Activated CD8-positive, alpha-beta T cell treated with anti-CD3 and anti-CD28 coated beads for 36 hours (primary cell): ENCODE measurements at regions not wholly inside any gene's neighbourhood (a gene's known extent, or its start where the extent isn't known, plus 50 kb on each side); places are given as distances from the start of the nearest gene placed in this dataset.

ENCODE experiments used
- ATAC-seq: fragments of 200-7000 bp; cut with Tn5 transposase; one replicate; pipeline ENCODE4 v1.10.0; 2021; ENCODE audit warnings: mild to moderate bottlenecking, moderate library complexity
- CTCF ChIA-PET: fragments of 350-600 bp; sonication (Branson Sonifier 250); formaldehyde crosslinking; loops from one replicate; lab custom pipeline; 2021; ENCODE audit warnings: antibody characterized with exemption; lab: Charles Lee
- POLR2A ChIA-PET: fragments of 350-600 bp; sonication (Branson Sonifier 250); formaldehyde crosslinking; loops from one replicate; lab custom pipeline; 2021; ENCODE audit warnings: antibody characterized with exemption; lab: Charles Lee
- DNase-seq: peaks from one replicate; pipeline ENCODE4 v3.0.0-alpha.2; 2020
- H3K27ac Mint-ChIP-seq: one replicate; pipeline ENCODE4 v1.8.0; 2021; ENCODE audit warnings: mild to moderate bottlenecking, mixed read lengths
- H3K27me3 Mint-ChIP-seq: one replicate; pipeline ENCODE4 v1.8.0; 2021; ENCODE audit warnings: mixed read lengths
- H3K36me3 Mint-ChIP-seq: one replicate; pipeline ENCODE4 v1.8.0; 2021; ENCODE audit warnings: low read depth, mixed read lengths
- H3K4me1 Mint-ChIP-seq: one replicate; pipeline ENCODE4 v1.8.0; 2021; ENCODE audit warnings: low read depth, mixed read lengths
- H3K4me3 Mint-ChIP-seq: one replicate; pipeline ENCODE4 v1.8.0; 2021; ENCODE audit warnings: mild to moderate bottlenecking, moderate library complexity, mixed read lengths
- H3K9me3 Mint-ChIP-seq: one replicate; pipeline ENCODE4 v1.8.0; 2021; ENCODE audit warnings: mixed read lengths
- CTCF ChIP-seq: fragments of 200-600 bp; IDR thresholded peaks from one replicate; pipeline ENCODE4 v1.8.0; 2022; ENCODE audit warnings: antibody characterized with exemption, mild to moderate bottlenecking
- intact Hi-C: fragments of 100-400 bp; cut with micrococcal nuclease; formaldehyde crosslinking; loops from one replicate; pipeline ENCODE4 v1.10.0; 2022

- H3K4me1 Mint-ChIP-seq, result peaks cover 21% of the 10 kb centered on the region
- H3K9me3 Mint-ChIP-seq, result peaks cover 4% of the 10 kb centered on the region
Measured at GRCh38 chr1:109818271-109818987, 54.7 kb upstream of the EPS8L3 start.

GRCh38 chr1:109817881-109818270 lies 54.2 kb upstream of the EPS8L3 start:
- DNase-seq (no peak), ATAC-seq (no peak)
- no peak overlapping the region for H3K4me3 Mint-ChIP-seq
- no peak overlapping the region for H3K27ac Mint-ChIP-seq
- no peaks in the 10 kb centered on the region for H3K36me3 Mint-ChIP-seq
- peaks cover 17% of the 10 kb centered on the region for H3K4me1 Mint-ChIP-seq
- ChIA-PET POLR2A (no interaction called here), CTCF (interaction anchor here (0.9 kb wide), 1 partner anchor 27 kb away, joined by 3 read pairs; no protein-coding TSS in a partner anchor)
- H3K9me3 Mint-ChIP-seq, result peaks cover 4% of the 10 kb centered on the region
- intact Hi-C loops, result no loop called here
- H3K27me3 Mint-ChIP-seq, result no peaks in the 10 kb centered on the region
- no peak for TF ChIP-seq CTCF

More at GRCh38 chr1:109818271-109818987, 54.7 kb upstream of the EPS8L3 start:
- no peaks in the 10 kb centered on the region for H3K36me3 Mint-ChIP-seq
- intact Hi-C loops, result no loop called here
- no peaks in the 10 kb centered on the region for H3K27me3 Mint-ChIP-seq
- H3K27ac Mint-ChIP-seq, result no peak overlapping the region
- POLR2A ChIA-PET, result no interaction called here
- TF ChIP-seq CTCF, result no peak
- ATAC-seq, result no peak
- no peak overlapping the region for H3K4me3 Mint-ChIP-seq
- CTCF ChIA-PET, result interaction anchor here (0.9 to 1.2 kb wide), 2 partner anchors 13 to 28 kb away, joined by 3 read pairs; no protein-coding TSS in a partner anchor
- DNase-seq, result no peak

GRCh38 chr1:109816975-109817535 lies 53.3 kb upstream of the EPS8L3 start:
- intact Hi-C loops, result no loop called here
- H3K4me3 Mint-ChIP-seq, result no peak overlapping the region
- ATAC-seq, result no peak
- H3K27ac Mint-ChIP-seq, result no peak overlapping the region
- H3K27me3 Mint-ChIP-seq, result no peaks in the 10 kb centered on the region
- peaks cover 4% of the 10 kb centered on the region for H3K9me3 Mint-ChIP-seq
- POLR2A ChIA-PET, result interaction anchor here (0.9 kb wide), 1 partner anchor 19 kb away, joined by 3 read pairs; no protein-coding TSS in a partner anchor
- no peaks in the 10 kb centered on the region for H3K36me3 Mint-ChIP-seq
- DNase-seq, result no peak
- CTCF ChIA-PET, result interaction anchor here (1.0 to 1.1 kb wide), 2 partner anchors 26 to 40 kb away, joined by 3 read pairs; no protein-coding TSS in a partner anchor
- TF ChIP-seq CTCF, result no peak
- peaks cover 12% of the 10 kb centered on the region for H3K4me1 Mint-ChIP-seq

GRCh38 chr1:109816175-109816811 lies 52.6 kb upstream of the EPS8L3 start:
- DNase-seq (no peak), ATAC-seq (no peak)
- Mint-ChIP-seq H3K9me3 (peaks cover 4% of the 10 kb centered on the region), H3K36me3 (no peaks in the 10 kb centered on the region), H3K27ac (no peak overlapping the region), H3K27me3 (no peaks in the 10 kb centered on the region), H3K4me3 (no peak overlapping the region), H3K4me1 (peaks cover 5% of the 10 kb centered on the region)
- ChIA-PET CTCF (interaction anchor here (1.0 to 1.1 kb wide), 2 partner anchors 26 to 40 kb away, joined by 3 read pairs; no protein-coding TSS in a partner anchor), POLR2A (interaction anchor here (0.9 kb wide), 1 partner anchor 20 kb away, joined by 3 read pairs; no protein-coding TSS in a partner anchor)
- no peak for TF ChIP-seq CTCF
- intact Hi-C loops, result no loop called here
